GM12873 (cell line): ENCODE measurements at regions not wholly inside any gene's neighbourhood (a gene's known extent, or its start where the extent isn't known, plus 50 kb on each side); places are given as distances from the start of the nearest gene placed in this dataset.

Source experiments
- TF ChIP-seq, protein P1 (sequence below): IDR thresholded peaks from 2 replicates; pipeline ENCODE4 v1.5.1; 2012; ENCODE audit warnings: low read depth, mild to moderate bottlenecking, moderate library complexity, low read length, control low read depth; ENCODE audit not compliant: insufficient read depth; ENCODE audit errors: missing control alignments

DNA sequence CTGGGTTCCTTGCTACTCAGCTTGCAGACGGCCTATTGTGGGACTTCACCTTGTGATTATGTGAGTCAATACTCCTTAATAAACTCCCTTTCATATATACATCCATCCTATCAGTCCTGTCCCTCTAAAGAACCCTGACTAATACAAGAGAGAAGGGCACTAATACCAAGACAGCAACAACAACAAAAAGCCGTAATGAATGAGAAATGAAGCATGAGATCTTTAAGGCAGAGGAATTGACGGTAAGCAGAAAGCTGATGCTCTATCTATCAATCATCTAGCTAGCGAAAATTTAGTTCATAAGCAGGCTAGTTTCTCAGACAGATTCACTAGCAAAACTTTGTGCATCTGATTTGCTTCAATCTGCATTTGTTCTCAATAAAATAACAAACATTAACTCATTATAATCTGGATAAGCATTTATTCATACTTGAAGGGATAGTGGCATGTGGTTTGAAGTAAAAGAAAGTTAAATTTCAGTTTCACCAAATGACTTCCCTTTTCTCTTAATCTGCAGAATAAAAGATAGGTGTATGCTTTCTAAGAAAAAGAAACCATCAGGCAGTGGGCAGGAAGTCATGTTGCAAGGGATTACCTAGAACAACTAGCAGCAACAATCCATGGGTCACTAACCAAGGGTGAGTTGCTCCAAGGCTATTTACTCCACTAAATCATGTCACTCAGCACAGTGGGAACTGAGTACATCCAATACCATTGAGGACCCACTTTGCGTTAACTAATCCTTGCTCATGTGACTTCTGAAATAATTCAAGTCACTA lies 376.5 kb downstream of the TMEM182 start:
- TF ChIP-seq, protein P1, sequence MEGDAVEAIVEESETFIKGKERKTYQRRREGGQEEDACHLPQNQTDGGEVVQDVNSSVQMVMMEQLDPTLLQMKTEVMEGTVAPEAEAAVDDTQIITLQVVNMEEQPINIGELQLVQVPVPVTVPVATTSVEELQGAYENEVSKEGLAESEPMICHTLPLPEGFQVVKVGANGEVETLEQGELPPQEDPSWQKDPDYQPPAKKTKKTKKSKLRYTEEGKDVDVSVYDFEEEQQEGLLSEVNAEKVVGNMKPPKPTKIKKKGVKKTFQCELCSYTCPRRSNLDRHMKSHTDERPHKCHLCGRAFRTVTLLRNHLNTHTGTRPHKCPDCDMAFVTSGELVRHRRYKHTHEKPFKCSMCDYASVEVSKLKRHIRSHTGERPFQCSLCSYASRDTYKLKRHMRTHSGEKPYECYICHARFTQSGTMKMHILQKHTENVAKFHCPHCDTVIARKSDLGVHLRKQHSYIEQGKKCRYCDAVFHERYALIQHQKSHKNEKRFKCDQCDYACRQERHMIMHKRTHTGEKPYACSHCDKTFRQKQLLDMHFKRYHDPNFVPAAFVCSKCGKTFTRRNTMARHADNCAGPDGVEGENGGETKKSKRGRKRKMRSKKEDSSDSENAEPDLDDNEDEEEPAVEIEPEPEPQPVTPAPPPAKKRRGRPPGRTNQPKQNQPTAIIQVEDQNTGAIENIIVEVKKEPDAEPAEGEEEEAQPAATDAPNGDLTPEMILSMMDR, result no peak

DNA sequence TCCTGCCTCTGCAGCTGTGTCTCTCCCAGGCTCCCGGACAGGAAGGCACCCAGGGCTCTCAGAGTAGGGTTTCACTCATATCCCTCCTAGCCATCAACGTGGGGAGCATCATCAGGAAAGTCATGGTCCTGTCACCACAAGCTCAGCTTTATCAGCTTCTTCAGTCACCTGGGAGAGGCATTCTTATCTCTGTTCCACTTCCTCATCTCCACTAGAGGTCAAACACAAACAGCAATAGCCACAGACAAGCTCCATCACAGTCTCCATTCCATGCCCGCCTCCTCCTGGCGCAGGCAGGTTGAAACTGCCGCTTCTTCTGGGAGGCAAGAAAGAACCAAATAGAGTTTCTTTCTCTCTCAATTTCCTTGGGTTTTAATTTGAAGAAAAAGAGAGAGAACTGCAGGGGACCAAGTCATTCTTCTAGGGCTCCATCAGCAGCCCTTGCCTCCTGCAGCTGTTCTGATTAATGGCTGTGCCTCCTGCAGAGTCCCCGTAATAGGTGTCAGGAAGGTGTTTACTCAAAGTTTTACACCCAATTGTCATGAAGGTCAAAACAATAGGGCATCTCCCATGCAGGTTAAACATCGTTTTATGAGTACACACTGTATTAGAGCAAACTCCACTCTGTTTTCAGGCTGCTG lies 377.9 kb downstream of the TMEM182 start:
- TF ChIP-seq, protein P1, result no peak

DNA sequence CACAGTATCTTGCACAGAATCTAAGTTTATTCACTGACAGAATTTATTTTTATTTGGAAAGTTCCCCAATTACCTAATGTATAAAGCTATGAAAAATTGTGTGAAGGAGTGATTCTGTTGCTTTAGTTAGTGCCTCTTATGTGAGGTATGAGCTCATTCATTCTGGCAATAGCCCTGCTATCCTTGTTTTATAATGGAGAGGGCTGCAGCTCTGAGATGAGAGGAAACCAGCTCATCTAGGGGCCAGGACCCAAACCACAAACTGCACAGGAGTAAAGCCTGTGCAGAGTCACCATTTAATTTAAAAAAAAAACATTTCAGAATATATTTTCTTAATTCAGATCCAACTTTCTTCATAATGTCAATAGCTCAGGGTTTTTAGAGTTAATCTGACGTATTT lies 383.0 kb downstream of the TMEM182 start:
- TF ChIP-seq, protein P1, result no peak

- TF ChIP-seq, protein P1, result no peak
Observed at GRCh38 chr2:103145739-103146138, 383.9 kb downstream of the TMEM182 start.

GRCh38 chr2:103151046-103151445 lies 389.2 kb downstream of the TMEM182 start:
- TF ChIP-seq, protein P1, result no peak

GRCh38 chr2:103152556-103152955 lies 390.7 kb downstream of the TMEM182 start:
- TF ChIP-seq, protein P1, result no peak

- TF ChIP-seq, protein P1, result no peak
Observed at GRCh38 chr2:103153580-103154284, 391.9 kb downstream of the TMEM182 start.
